Progenitor cell of endocrine pancreas (in vitro differentiated cells): ENCODE measurements at regions not wholly inside any gene's neighbourhood (a gene's known extent, or its start where the extent isn't known, plus 50 kb on each side); places are given as distances from the start of the nearest gene placed in this dataset.

Experiments used
- DNase-seq: peaks from one replicate; pipeline ENCODE4 v3.0.0; 2021; ENCODE audit warnings: low spot score; ENCODE audit not compliant: unreplicated experiment
- H3K27ac Mint-ChIP-seq: 2 replicates; pipeline ENCODE4 v1.8.0; 2021; ENCODE audit warnings: mild to moderate bottlenecking, moderate library complexity, mixed read lengths
- H3K27me3 Mint-ChIP-seq: 2 replicates; pipeline ENCODE4 v1.8.0; 2021; ENCODE audit warnings: mixed read lengths
- H3K36me3 Mint-ChIP-seq: 2 replicates; pipeline ENCODE4 v1.8.0; 2022; ENCODE audit warnings: mixed read lengths; ENCODE audit not compliant: insufficient read depth
- H3K4me1 Mint-ChIP-seq: 2 replicates; pipeline ENCODE4 v1.8.0; 2021; ENCODE audit warnings: low read depth, mixed read lengths
- H3K4me3 Mint-ChIP-seq: 2 replicates; pipeline ENCODE4 v1.8.0; 2021; ENCODE audit warnings: low read depth, mild to moderate bottlenecking, moderate library complexity, mixed read lengths
- H3K9me3 Mint-ChIP-seq: 2 replicates; pipeline ENCODE4 v1.8.0; 2021; ENCODE audit warnings: low read depth, mixed read lengths
- CTCF ChIP-seq: fragments of 200-600 bp; sonication (generic); IDR thresholded peaks from one replicate; pipeline ENCODE4 v1.5.0; 2021; ENCODE audit warnings: antibody characterized with exemption, mild to moderate bottlenecking; ENCODE audit not compliant: unreplicated experiment

GRCh38 chr9:14031810-14032209, 282.1 kb downstream of the NFIB start:
- no peak for TF ChIP-seq CTCF
- Mint-ChIP-seq H3K27me3 (peaks cover 4% of the 10 kb centered on the region), H3K27ac (no peak overlapping the region), H3K36me3 (no peaks in the 10 kb centered on the region), H3K4me3 (no peak overlapping the region), H3K9me3 (no peaks in the 10 kb centered on the region), H3K4me1 (peaks cover 3% of the 10 kb centered on the region)
- no peak for DNase-seq

GRCh38 chr9:14031060-14031414, 282.9 kb downstream of the NFIB start:
- Mint-ChIP-seq H3K27ac (no peak overlapping the region), H3K4me3 (no peak overlapping the region)
- no peak for TF ChIP-seq CTCF

GRCh38 chr9:14030375-14031059, 283.4 kb downstream of the NFIB start:
- Mint-ChIP-seq H3K27me3 (peaks cover 10% of the 10 kb centered on the region), H3K4me1 (peaks cover 3% of the 10 kb centered on the region), H3K36me3 (no peaks in the 10 kb centered on the region), H3K9me3 (no peaks in the 10 kb centered on the region), H3K27ac (no peak overlapping the region), H3K4me3 (no peak overlapping the region)
- no peak for DNase-seq
- TF ChIP-seq CTCF: no peak

More at GRCh38 chr9:14031060-14031414, 282.9 kb downstream of the NFIB start:
- peaks cover 7% of the 10 kb centered on the region for H3K27me3 Mint-ChIP-seq
- peaks cover 3% of the 10 kb centered on the region for H3K4me1 Mint-ChIP-seq
- no peak for DNase-seq
- no peaks in the 10 kb centered on the region for H3K9me3 Mint-ChIP-seq
- H3K36me3 Mint-ChIP-seq: no peaks in the 10 kb centered on the region

- Mint-ChIP-seq H3K9me3 (no peaks in the 10 kb centered on the region), H3K4me1 (peaks cover 3% of the 10 kb centered on the region), H3K4me3 (no peak overlapping the region), H3K27ac (no peak overlapping the region), H3K27me3 (peaks cover 10% of the 10 kb centered on the region), H3K36me3 (no peaks in the 10 kb centered on the region)
- DNase-seq: no peak
- no peak for TF ChIP-seq CTCF
Observed at GRCh38 chr9:14029806-14030374, 284.1 kb downstream of the NFIB start.

- H3K4me3 Mint-ChIP-seq: no peak overlapping the region
- no peak overlapping the region for H3K27ac Mint-ChIP-seq
- H3K9me3 Mint-ChIP-seq: no peaks in the 10 kb centered on the region
- H3K27me3 Mint-ChIP-seq: peaks cover 7% of the 10 kb centered on the region
- no peak for DNase-seq
- peaks cover 3% of the 10 kb centered on the region for H3K4me1 Mint-ChIP-seq
- TF ChIP-seq CTCF: no peak
- H3K36me3 Mint-ChIP-seq: no peaks in the 10 kb centered on the region
Observed at GRCh38 chr9:14027116-14027800, 286.7 kb downstream of the NFIB start.
